ENCODE measurements at regions not wholly inside any gene's neighbourhood (a gene's known extent, or its start where the extent isn't known, plus 50 kb on each side); places are given as distances from the start of the nearest gene placed in this dataset.
"Not testable (repeated sequence)": the region's sequence is repeated elsewhere in the genome, so short reads cannot be mapped to it uniquely, and the experiment has no call there.

- no peak for TF ChIP-seq CTCF (IDR thresholded peaks at IDR 0.05; ENCODE audit: unreplicated experiment)
- CTCF ChIA-PET, result no interaction called here
- H3K4me3 Mint-ChIP-seq (ENCODE audit: low read depth, unreplicated experiment), result no peak overlapping the region
- no peaks in the 10 kb centered on the region for H3K27me3 Mint-ChIP-seq (ENCODE audit: unreplicated experiment)
- no TSS peak for BruUV-seq (replicated peaks)
- intact Hi-C loops (cut with micrococcal nuclease; ENCODE audit: unreplicated experiment), result no loop called here
- no peaks in the 10 kb centered on the region for H3K36me3 Mint-ChIP-seq (ENCODE audit: insufficient read depth, unreplicated experiment)
- H3K4me1 Mint-ChIP-seq (ENCODE audit: low read depth, unreplicated experiment), result no peaks in the 10 kb centered on the region
- H3K9me3 Mint-ChIP-seq (ENCODE audit: low read depth, unreplicated experiment), result no peaks in the 10 kb centered on the region
- DNase-seq, result no peak
- no peak overlapping the region for H3K27ac Mint-ChIP-seq (ENCODE audit: unreplicated experiment)
Observed at GRCh38 chr10:28449926-28450325, 83.0 kb upstream of the WAC start.

- Mint-ChIP-seq H3K27ac (ENCODE audit: unreplicated experiment) (no peak overlapping the region), H3K27me3 (ENCODE audit: unreplicated experiment) (peaks cover 15% of the 10 kb centered on the region), H3K4me3 (ENCODE audit: low read depth, unreplicated experiment) (no peak overlapping the region), H3K4me1 (ENCODE audit: low read depth, unreplicated experiment) (no peaks in the 10 kb centered on the region), H3K9me3 (ENCODE audit: low read depth, unreplicated experiment) (no peaks in the 10 kb centered on the region), H3K36me3 (ENCODE audit: insufficient read depth, unreplicated experiment) (no peaks in the 10 kb centered on the region)
- CTCF ChIA-PET, result no interaction called here
- TF ChIP-seq CTCF (IDR thresholded peaks at IDR 0.05; ENCODE audit: unreplicated experiment), result no peak
- intact Hi-C loops (cut with micrococcal nuclease; ENCODE audit: unreplicated experiment), result no loop called here
- no TSS peak for BruUV-seq (replicated peaks)
- no peak for DNase-seq
Observed at GRCh38 chr10:28453926-28454325, 79.0 kb upstream of the WAC start.

GRCh38 chr10:28457110-28457509, 75.8 kb upstream of the WAC start:
- intact Hi-C loops (cut with micrococcal nuclease; ENCODE audit: unreplicated experiment), result no loop called here
- Mint-ChIP-seq H3K9me3 (ENCODE audit: low read depth, unreplicated experiment) (no peaks in the 10 kb centered on the region), H3K4me3 (ENCODE audit: low read depth, unreplicated experiment) (no peak overlapping the region), H3K4me1 (ENCODE audit: low read depth, unreplicated experiment) (no peaks in the 10 kb centered on the region), H3K36me3 (ENCODE audit: insufficient read depth, unreplicated experiment) (no peaks in the 10 kb centered on the region), H3K27me3 (ENCODE audit: unreplicated experiment) (peaks cover 15% of the 10 kb centered on the region), H3K27ac (ENCODE audit: unreplicated experiment) (no peak overlapping the region)
- no peak for TF ChIP-seq CTCF (IDR thresholded peaks at IDR 0.05; ENCODE audit: unreplicated experiment)
- no peak for DNase-seq
- CTCF ChIA-PET, result no interaction called here
- BruUV-seq (replicated peaks), result no TSS peak

- BruUV-seq (replicated peaks); intact Hi-C loops (cut with micrococcal nuclease; ENCODE audit: unreplicated experiment); DNase-seq; H3K36me3 Mint-ChIP-seq (ENCODE audit: insufficient read depth, unreplicated experiment); H3K4me1 Mint-ChIP-seq (ENCODE audit: low read depth, unreplicated experiment); H3K4me3 Mint-ChIP-seq (ENCODE audit: low read depth, unreplicated experiment); H3K27ac Mint-ChIP-seq (ENCODE audit: unreplicated experiment); H3K9me3 Mint-ChIP-seq (ENCODE audit: low read depth, unreplicated experiment): not testable (repeated sequence)
- CTCF ChIA-PET, result interaction anchor here (0.6 kb wide), 1 partner anchor 21 kb away, joined by 3 read pairs; no protein-coding TSS in a partner anchor
- H3K27me3 Mint-ChIP-seq (ENCODE audit: unreplicated experiment), result peaks cover 15% of the 10 kb centered on the region
Observed at GRCh38 chr10:28457873-28458272, 75.0 kb upstream of the WAC start.

GRCh38 chr10:28459453-28460144, 73.3 kb upstream of the WAC start:
- no peak for TF ChIP-seq CTCF (IDR thresholded peaks at IDR 0.05; ENCODE audit: unreplicated experiment)
- no peaks in the 10 kb centered on the region for H3K36me3 Mint-ChIP-seq (ENCODE audit: insufficient read depth, unreplicated experiment)
- intact Hi-C loops (cut with micrococcal nuclease; ENCODE audit: unreplicated experiment), result no loop called here
- no peak for DNase-seq
- H3K9me3 Mint-ChIP-seq (ENCODE audit: low read depth, unreplicated experiment), result no peaks in the 10 kb centered on the region
- H3K4me3 Mint-ChIP-seq (ENCODE audit: low read depth, unreplicated experiment), result no peak overlapping the region
- no peak overlapping the region for H3K27ac Mint-ChIP-seq (ENCODE audit: unreplicated experiment)
- peaks cover 15% of the 10 kb centered on the region for H3K27me3 Mint-ChIP-seq (ENCODE audit: unreplicated experiment)
- BruUV-seq (replicated peaks), result no TSS peak
- peaks cover 9% of the 10 kb centered on the region for H3K4me1 Mint-ChIP-seq (ENCODE audit: low read depth, unreplicated experiment)
- CTCF ChIA-PET, result no interaction called here

Data from Calu3 (cell line).